B cell (primary cell): ENCODE measurements at regions not wholly inside any gene's neighbourhood (a gene's known extent, or its start where the extent isn't known, plus 50 kb on each side); places are given as distances from the start of the nearest gene placed in this dataset.

Experiments used
- EZH2 ChIP-seq: IDR thresholded peaks from 2 replicates; pipeline ENCODE4 v1.6.1; 2012; ENCODE audit warnings: borderline replicate concordance, low read depth, mild to moderate bottlenecking, moderate library complexity, low read length; ENCODE audit not compliant: insufficient read depth, poor library complexity, severe bottlenecking
- TF ChIP-seq, protein P1 (sequence below): fragments of 200-600 bp; IDR thresholded peaks from one replicate; pipeline ENCODE4 v1.8.0; 2022; ENCODE audit warnings: antibody characterized with exemption, mild to moderate bottlenecking

DNA sequence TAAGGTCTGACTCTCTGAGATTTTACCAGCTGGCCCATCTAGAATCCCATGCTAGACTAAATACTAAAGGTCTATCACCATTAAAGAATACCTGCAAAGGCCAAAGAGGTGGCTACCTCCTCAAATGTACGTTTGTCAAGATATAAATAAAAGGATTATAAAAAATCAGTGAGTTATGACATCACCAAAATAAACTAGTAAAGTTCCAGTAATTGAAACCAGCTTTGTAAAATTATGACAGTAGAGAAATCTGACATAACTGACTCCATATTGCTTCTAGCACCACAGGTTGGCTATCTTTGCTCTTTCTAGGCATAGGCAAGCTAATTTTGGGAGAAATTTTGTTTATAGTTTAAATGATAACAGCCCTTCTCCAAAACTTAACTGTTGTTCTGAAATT, 536.3 kb downstream of the TFAP2A start:
- TF ChIP-seq, protein P1, sequence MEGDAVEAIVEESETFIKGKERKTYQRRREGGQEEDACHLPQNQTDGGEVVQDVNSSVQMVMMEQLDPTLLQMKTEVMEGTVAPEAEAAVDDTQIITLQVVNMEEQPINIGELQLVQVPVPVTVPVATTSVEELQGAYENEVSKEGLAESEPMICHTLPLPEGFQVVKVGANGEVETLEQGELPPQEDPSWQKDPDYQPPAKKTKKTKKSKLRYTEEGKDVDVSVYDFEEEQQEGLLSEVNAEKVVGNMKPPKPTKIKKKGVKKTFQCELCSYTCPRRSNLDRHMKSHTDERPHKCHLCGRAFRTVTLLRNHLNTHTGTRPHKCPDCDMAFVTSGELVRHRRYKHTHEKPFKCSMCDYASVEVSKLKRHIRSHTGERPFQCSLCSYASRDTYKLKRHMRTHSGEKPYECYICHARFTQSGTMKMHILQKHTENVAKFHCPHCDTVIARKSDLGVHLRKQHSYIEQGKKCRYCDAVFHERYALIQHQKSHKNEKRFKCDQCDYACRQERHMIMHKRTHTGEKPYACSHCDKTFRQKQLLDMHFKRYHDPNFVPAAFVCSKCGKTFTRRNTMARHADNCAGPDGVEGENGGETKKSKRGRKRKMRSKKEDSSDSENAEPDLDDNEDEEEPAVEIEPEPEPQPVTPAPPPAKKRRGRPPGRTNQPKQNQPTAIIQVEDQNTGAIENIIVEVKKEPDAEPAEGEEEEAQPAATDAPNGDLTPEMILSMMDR: no peak
- no peak for TF ChIP-seq EZH2
